CD4-positive, CD25-positive, alpha-beta regulatory T cell (primary cell): ENCODE measurements at regions not wholly inside any gene's neighbourhood (a gene's known extent, or its start where the extent isn't known, plus 50 kb on each side); places are given as distances from the start of the nearest gene placed in this dataset.

ENCODE experiments used
- ATAC-seq, 2 donors: fragments of 150-1000 bp; cut with Tn5 transposase; one replicate each; pipeline ENCODE4 v1.10.0; 2021; ENCODE audit warnings: low read depth in 2 of 2, moderate number of reproducible peaks in 2 of 2, moderate library complexity in 1 of 2
- DNase-seq, 3 donors: peaks; one replicate each; pipeline versions ENCODE4 v3.0.0 to v3.0.0-alpha.2; 2012 to 2022; ENCODE audit warnings: mixed read lengths in 1 of 3
- H3K27ac ChIP-seq: one replicate; pipeline ENCODE4 v1.7.0; 2013; ENCODE audit warnings: mild to moderate bottlenecking, low read length; ENCODE audit not compliant: insufficient read depth, poor library complexity, severe bottlenecking
- H3K27me3 ChIP-seq: one replicate; pipeline ENCODE4 v1.7.0; 2013; ENCODE audit warnings: low read length; ENCODE audit not compliant: control insufficient read depth, insufficient read depth
- H3K36me3 ChIP-seq: one replicate; pipeline ENCODE4 v1.7.0; 2013; ENCODE audit warnings: mild to moderate bottlenecking, low read length, moderate library complexity; ENCODE audit not compliant: control insufficient read depth, insufficient read depth
- H3K4me1 ChIP-seq: 2 replicates; pipeline ENCODE4 v1.7.0; 2013; ENCODE audit warnings: mild to moderate bottlenecking, low read length; ENCODE audit not compliant: insufficient read depth, control insufficient read depth, poor library complexity, severe bottlenecking
- H3K4me3 ChIP-seq: one replicate; pipeline ENCODE4 v1.7.0; 2013; ENCODE audit warnings: low read depth, mild to moderate bottlenecking, low read length, moderate library complexity
- H3K9me3 ChIP-seq, 2 experiments: 1 replicate in 1 of 2; 2 replicates in 1 of 2; pipeline ENCODE4 v1.7.0; 2013; ENCODE audit warnings: low read length in 2 of 2, mild to moderate bottlenecking in 1 of 2, moderate library complexity in 1 of 2; ENCODE audit not compliant: control insufficient read depth in 2 of 2
- H3K27ac Mint-ChIP-seq, 3 donors: one replicate each; pipeline ENCODE4 v1.8.0; 2020 to 2022; ENCODE audit warnings: mild to moderate bottlenecking in 3 of 3, mixed read lengths in 3 of 3, moderate library complexity in 2 of 3
- H3K27me3 Mint-ChIP-seq: one replicate; pipeline ENCODE4 v1.8.0; 2022; ENCODE audit warnings: mild to moderate bottlenecking, mixed read lengths
- H3K36me3 Mint-ChIP-seq: one replicate; pipeline ENCODE4 v1.8.0; 2020; ENCODE audit warnings: mixed read lengths
- H3K4me1 Mint-ChIP-seq, 4 donors: one replicate each; pipeline ENCODE4 v1.8.0; 2020 to 2022; ENCODE audit warnings: mixed read lengths in 4 of 4, mild to moderate bottlenecking in 1 of 4
- H3K4me3 Mint-ChIP-seq, 4 donors: one replicate each; pipeline ENCODE4 v1.8.0; 2020 to 2022; ENCODE audit warnings: mild to moderate bottlenecking in 4 of 4, mixed read lengths in 4 of 4, moderate library complexity in 3 of 4
- H3K9me3 Mint-ChIP-seq, 7 donors: one replicate each; pipeline ENCODE4 v1.8.0; 2020 to 2022; ENCODE audit warnings: mixed read lengths in 7 of 7, mild to moderate bottlenecking in 3 of 7, moderate library complexity in 2 of 7

- no peaks in the 10 kb centered on the region for H3K27me3 Mint-ChIP-seq
Observed at GRCh38 chr3:81955878-81956277, 194.4 kb upstream of the GBE1 start.

GRCh38 chr3:81953111-81953510 lies 191.7 kb upstream of the GBE1 start:
- Mint-ChIP-seq H3K4me3 (no peak overlapping the region), H3K9me3 (peaks cover 0 to 5% (median under 1%) of the 10 kb centered on the region in 7 donors), H3K36me3 (no peaks in the 10 kb centered on the region), H3K4me1 (no peaks in the 10 kb centered on the region), H3K27me3 (no peaks in the 10 kb centered on the region), H3K27ac (no peak overlapping the region)
- DNase-seq, result no peak
- no peaks in the 10 kb centered on the region for H3K4me1 ChIP-seq
- no peaks in the 10 kb centered on the region for H3K9me3 ChIP-seq
- no peak for ATAC-seq
- no peak overlapping the region for H3K4me3 ChIP-seq
- H3K27ac ChIP-seq, result no peak overlapping the region
- no peaks in the 10 kb centered on the region for H3K36me3 ChIP-seq
- no peaks in the 10 kb centered on the region for H3K27me3 ChIP-seq

More at GRCh38 chr3:81955878-81956277, 194.4 kb upstream of the GBE1 start:
- Mint-ChIP-seq H3K4me3 (no peak overlapping the region), H3K9me3 (peaks cover 0 to 5% (median 3%) of the 10 kb centered on the region in 7 donors), H3K27ac (no peak overlapping the region), H3K4me1 (no peaks in the 10 kb centered on the region), H3K36me3 (no peaks in the 10 kb centered on the region)
- no peak for ATAC-seq
- DNase-seq, result no peak
- Histone ChIP-seq H3K36me3 (no peaks in the 10 kb centered on the region), H3K4me1 (no peaks in the 10 kb centered on the region), H3K9me3 (no peaks in the 10 kb centered on the region), H3K27me3 (no peaks in the 10 kb centered on the region), H3K27ac (no peak overlapping the region), H3K4me3 (no peak overlapping the region)

- ATAC-seq, result no peak
- H3K4me1 Mint-ChIP-seq, result no peaks in the 10 kb centered on the region
- no peaks in the 10 kb centered on the region for H3K9me3 ChIP-seq
Observed at GRCh38 chr3:81952141-81952540, 190.7 kb upstream of the GBE1 start.

GRCh38 chr3:81951636-81952035 lies 190.2 kb upstream of the GBE1 start:
- no peak overlapping the region for H3K27ac ChIP-seq
- H3K27me3 ChIP-seq, result no peaks in the 10 kb centered on the region
- ATAC-seq (no peak), DNase-seq (no peak)
- H3K4me1 Mint-ChIP-seq, result no peaks in the 10 kb centered on the region
- H3K36me3 Mint-ChIP-seq, result no peaks in the 10 kb centered on the region
- no peaks in the 10 kb centered on the region for H3K36me3 ChIP-seq
- no peaks in the 10 kb centered on the region for H3K27me3 Mint-ChIP-seq
- H3K4me3 ChIP-seq, result no peak overlapping the region
- peaks cover 0 to 5% (median 2%) of the 10 kb centered on the region in 7 donors for H3K9me3 Mint-ChIP-seq
- H3K4me1 ChIP-seq, result no peaks in the 10 kb centered on the region
- H3K27ac Mint-ChIP-seq, result peak overlapping the region in 1 of 3 donors; percentile 78
- no peak overlapping the region for H3K4me3 Mint-ChIP-seq
- no peaks in the 10 kb centered on the region for H3K9me3 ChIP-seq

More at GRCh38 chr3:81952141-81952540, 190.7 kb upstream of the GBE1 start:
- no peaks in the 10 kb centered on the region for H3K36me3 ChIP-seq
- no peak overlapping the region for H3K27ac ChIP-seq
- Mint-ChIP-seq H3K27me3 (no peaks in the 10 kb centered on the region), H3K27ac (no peak overlapping the region), H3K36me3 (no peaks in the 10 kb centered on the region), H3K9me3 (peaks cover 0 to 5% (median 2%) of the 10 kb centered on the region in 7 donors), H3K4me3 (no peak overlapping the region)
- no peak overlapping the region for H3K4me3 ChIP-seq
- no peaks in the 10 kb centered on the region for H3K4me1 ChIP-seq
- H3K27me3 ChIP-seq, result no peaks in the 10 kb centered on the region
- no peak for DNase-seq

- Mint-ChIP-seq H3K9me3 (peaks cover 0 to 4% (median 2%) of the 10 kb centered on the region in 7 donors), H3K4me3 (no peak overlapping the region), H3K27ac (no peak overlapping the region), H3K27me3 (no peaks in the 10 kb centered on the region), H3K36me3 (no peaks in the 10 kb centered on the region), H3K4me1 (no peaks in the 10 kb centered on the region)
- ATAC-seq (no peak), DNase-seq (no peak)
- Histone ChIP-seq H3K36me3 (no peaks in the 10 kb centered on the region), H3K4me3 (no peak overlapping the region), H3K4me1 (no peaks in the 10 kb centered on the region), H3K27ac (no peak overlapping the region), H3K9me3 (no peaks in the 10 kb centered on the region), H3K27me3 (no peaks in the 10 kb centered on the region)
Observed at GRCh38 chr3:81951106-81951505, 189.7 kb upstream of the GBE1 start.

GRCh38 chr3:81947359-81947758 lies 185.9 kb upstream of the GBE1 start:
- no peak overlapping the region for H3K27ac Mint-ChIP-seq
- H3K27ac ChIP-seq, result no peak overlapping the region

GRCh38 chr3:81938681-81939080 lies 177.2 kb upstream of the GBE1 start:
- Histone ChIP-seq H3K27ac (no peak overlapping the region), H3K4me3 (no peak overlapping the region), H3K4me1 (no peaks in the 10 kb centered on the region), H3K36me3 (no peaks in the 10 kb centered on the region), H3K27me3 (no peaks in the 10 kb centered on the region), H3K9me3 (peaks cover 0 to under 1% of the 10 kb centered on the region in 2 experiments)
- Mint-ChIP-seq H3K4me1 (no peaks in the 10 kb centered on the region), H3K27ac (no peak overlapping the region), H3K36me3 (no peaks in the 10 kb centered on the region), H3K4me3 (no peak overlapping the region), H3K27me3 (peaks cover 5% of the 10 kb centered on the region), H3K9me3 (peaks cover 1 to 13% (median 4%) of the 10 kb centered on the region in 7 donors)
- no peak for ATAC-seq
- no peak for DNase-seq

More at GRCh38 chr3:81947359-81947758, 185.9 kb upstream of the GBE1 start:
- no peaks in the 10 kb centered on the region for H3K27me3 Mint-ChIP-seq
- H3K4me3 Mint-ChIP-seq, result no peak overlapping the region
- Histone ChIP-seq H3K9me3 (peaks cover 0 to 4% of the 10 kb centered on the region in 2 experiments), H3K4me1 (no peaks in the 10 kb centered on the region), H3K36me3 (no peaks in the 10 kb centered on the region), H3K4me3 (no peak overlapping the region), H3K27me3 (no peaks in the 10 kb centered on the region)
- H3K36me3 Mint-ChIP-seq, result no peaks in the 10 kb centered on the region
- H3K9me3 Mint-ChIP-seq, result peaks cover 0 to 28% (median 4%) of the 10 kb centered on the region in 7 donors
- no peak for ATAC-seq
- DNase-seq, result no peak
- no peaks in the 10 kb centered on the region for H3K4me1 Mint-ChIP-seq

GRCh38 chr3:81936817-81937216 lies 175.4 kb upstream of the GBE1 start:
- H3K27ac Mint-ChIP-seq, result no peak overlapping the region

More at GRCh38 chr3:81936817-81937216, 175.4 kb upstream of the GBE1 start:
- no peaks in the 10 kb centered on the region for H3K27me3 ChIP-seq
- Mint-ChIP-seq H3K36me3 (no peaks in the 10 kb centered on the region), H3K4me3 (no peak overlapping the region), H3K4me1 (no peaks in the 10 kb centered on the region), H3K9me3 (peaks cover 0 to 8% (median 1%) of the 10 kb centered on the region in 7 donors), H3K27me3 (peaks cover 5% of the 10 kb centered on the region)
- H3K27ac ChIP-seq, result no peak overlapping the region
- DNase-seq (no peak), ATAC-seq (no peak)
- no peaks in the 10 kb centered on the region for H3K4me1 ChIP-seq
- H3K36me3 ChIP-seq, result no peaks in the 10 kb centered on the region
- H3K9me3 ChIP-seq, result no peaks in the 10 kb centered on the region
- H3K4me3 ChIP-seq, result no peak overlapping the region
